ENCODE measurements at regions not wholly inside any gene's neighbourhood (a gene's known extent, or its start where the extent isn't known, plus 50 kb on each side); places are given as distances from the start of the nearest gene placed in this dataset.

DNA sequence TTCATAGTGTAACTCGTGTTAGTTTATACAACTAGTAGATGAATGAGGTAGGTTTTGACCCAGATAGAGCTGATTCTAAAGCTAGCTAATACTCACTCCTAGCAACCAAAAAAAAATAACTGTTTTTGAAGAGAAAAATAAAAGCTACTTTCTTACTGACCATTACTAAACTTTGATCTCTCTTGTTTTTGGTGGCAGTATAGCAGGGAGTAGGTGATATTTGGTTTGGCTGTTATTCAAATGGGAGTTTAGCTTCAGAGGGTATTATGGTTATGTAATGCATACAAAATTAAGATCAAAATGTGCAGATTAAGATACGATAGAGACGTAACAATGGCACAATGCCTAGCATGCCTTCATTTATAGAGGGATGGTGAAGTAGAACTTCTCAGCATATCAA is 1104.5 kb downstream of the PCDH19 start:
- H3K79me2 ChIP-seq (ENCODE audit: insufficient read depth, low read length) = no peaks in the 10 kb centered on the region
- Mint-ChIP-seq H3K9me3 (no peaks in the 10 kb centered on the region), H3K27me3 (ENCODE audit: low read depth in 3 of 3) (no peaks in the 10 kb centered on the region), H3K4me3 (no peak overlapping the region), H3K36me3 (no peaks in the 10 kb centered on the region), H3K27ac (no peak overlapping the region), H3K4me1 (no peaks in the 10 kb centered on the region)
- H4K20me1 ChIP-seq (ENCODE audit: insufficient read depth, low read length) = no peaks in the 10 kb centered on the region
- DNase-seq = no peak
- no CpG with 5 or more reads among the region's 3 CpGs for WGBS (ENCODE audit: insufficient coverage)
- no peaks in the 10 kb centered on the region for H3K4me1 ChIP-seq (ENCODE audit: control insufficient read depth in 1 of 2, insufficient read depth in 2 of 2, low read length in 2 of 2)
- no peak overlapping the region for H3K9ac ChIP-seq (ENCODE audit: insufficient read depth, low read length, poor library complexity, severe bottlenecking)
- H3K27me3 ChIP-seq (ENCODE audit: control insufficient read depth in 2 of 2, insufficient read depth in 2 of 2, low read length in 2 of 2) = no peaks in the 10 kb centered on the region
- no peaks in the 10 kb centered on the region for H3K36me3 ChIP-seq (replicated peaks in 1 of 2; ENCODE audit: control insufficient read depth in 1 of 2, insufficient read depth in 2 of 2, low read length in 2 of 2)
- no peaks in the 10 kb centered on the region for H3K9me3 ChIP-seq (replicated peaks in 1 of 2; ENCODE audit: control insufficient read depth in 1 of 2, insufficient read depth in 1 of 2, low read length in 2 of 2)
- no peak overlapping the region for H3K4me3 ChIP-seq (replicated peaks in 1 of 3; ENCODE audit: low read depth in 2 of 3, low read length in 3 of 3)
- H2AFZ ChIP-seq (ENCODE audit: insufficient read depth, low read depth, low read length, poor library complexity, severe bottlenecking) = no peak overlapping the region
- H3K4me2 ChIP-seq (replicated peaks; ENCODE audit: extremely low read depth, low read length, poor library complexity, severe bottlenecking) = no peak overlapping the region
- intact Hi-C loops (cut with micrococcal nuclease) = no loop called here
- no peak overlapping the region for H3K27ac ChIP-seq (ENCODE audit: low read depth in 1 of 2, low read length in 2 of 2)
- TF ChIP-seq, protein P1, sequence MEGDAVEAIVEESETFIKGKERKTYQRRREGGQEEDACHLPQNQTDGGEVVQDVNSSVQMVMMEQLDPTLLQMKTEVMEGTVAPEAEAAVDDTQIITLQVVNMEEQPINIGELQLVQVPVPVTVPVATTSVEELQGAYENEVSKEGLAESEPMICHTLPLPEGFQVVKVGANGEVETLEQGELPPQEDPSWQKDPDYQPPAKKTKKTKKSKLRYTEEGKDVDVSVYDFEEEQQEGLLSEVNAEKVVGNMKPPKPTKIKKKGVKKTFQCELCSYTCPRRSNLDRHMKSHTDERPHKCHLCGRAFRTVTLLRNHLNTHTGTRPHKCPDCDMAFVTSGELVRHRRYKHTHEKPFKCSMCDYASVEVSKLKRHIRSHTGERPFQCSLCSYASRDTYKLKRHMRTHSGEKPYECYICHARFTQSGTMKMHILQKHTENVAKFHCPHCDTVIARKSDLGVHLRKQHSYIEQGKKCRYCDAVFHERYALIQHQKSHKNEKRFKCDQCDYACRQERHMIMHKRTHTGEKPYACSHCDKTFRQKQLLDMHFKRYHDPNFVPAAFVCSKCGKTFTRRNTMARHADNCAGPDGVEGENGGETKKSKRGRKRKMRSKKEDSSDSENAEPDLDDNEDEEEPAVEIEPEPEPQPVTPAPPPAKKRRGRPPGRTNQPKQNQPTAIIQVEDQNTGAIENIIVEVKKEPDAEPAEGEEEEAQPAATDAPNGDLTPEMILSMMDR (IDR thresholded peaks at IDR 0.05) = no peak

DNA sequence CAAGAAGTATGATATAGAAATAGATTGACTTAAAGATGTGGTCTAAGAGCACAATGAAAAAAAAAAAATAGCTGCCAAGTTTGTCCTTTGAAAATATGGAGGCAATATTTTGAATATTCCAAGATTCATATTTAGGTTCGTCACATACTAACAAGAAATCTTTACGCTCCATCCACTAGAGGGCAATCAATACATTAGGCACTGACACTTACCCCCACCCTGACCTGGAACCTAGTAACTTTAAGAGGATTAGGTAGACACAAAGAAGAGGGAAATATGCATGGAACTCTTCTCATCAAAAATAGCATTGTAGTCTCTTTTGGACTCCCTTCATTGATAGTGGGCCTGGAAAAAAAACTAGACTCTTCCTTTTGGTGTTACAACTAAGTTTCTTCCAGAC is 1108.1 kb downstream of the PCDH19 start:
- Mint-ChIP-seq H3K4me3 (no peak overlapping the region), H3K27me3 (ENCODE audit: low read depth in 3 of 3) (no peaks in the 10 kb centered on the region), H3K27ac (no peak overlapping the region), H3K36me3 (no peaks in the 10 kb centered on the region), H3K9me3 (no peaks in the 10 kb centered on the region), H3K4me1 (no peaks in the 10 kb centered on the region)
- Histone ChIP-seq H3K9me3 (replicated peaks in 1 of 2; ENCODE audit: control insufficient read depth in 1 of 2, insufficient read depth in 1 of 2, low read length in 2 of 2) (no peaks in the 10 kb centered on the region), H3K79me2 (ENCODE audit: insufficient read depth, low read length) (no peaks in the 10 kb centered on the region), H3K9ac (ENCODE audit: insufficient read depth, low read length, poor library complexity, severe bottlenecking) (no peak overlapping the region), H3K4me3 (replicated peaks in 1 of 3; ENCODE audit: low read depth in 2 of 3, low read length in 3 of 3) (no peak overlapping the region), H4K20me1 (ENCODE audit: insufficient read depth, low read length) (no peaks in the 10 kb centered on the region), H3K27me3 (ENCODE audit: control insufficient read depth in 2 of 2, insufficient read depth in 2 of 2, low read length in 2 of 2) (no peaks in the 10 kb centered on the region), H3K4me2 (replicated peaks; ENCODE audit: extremely low read depth, low read length, poor library complexity, severe bottlenecking) (no peak overlapping the region), H3K4me1 (ENCODE audit: control insufficient read depth in 1 of 2, insufficient read depth in 2 of 2, low read length in 2 of 2) (no peaks in the 10 kb centered on the region), H3K36me3 (replicated peaks in 1 of 2; ENCODE audit: control insufficient read depth in 1 of 2, insufficient read depth in 2 of 2, low read length in 2 of 2) (no peaks in the 10 kb centered on the region), H2AFZ (ENCODE audit: insufficient read depth, low read depth, low read length, poor library complexity, severe bottlenecking) (no peak overlapping the region), H3K27ac (ENCODE audit: low read depth in 1 of 2, low read length in 2 of 2) (no peak overlapping the region)
- TF ChIP-seq, protein P1 (IDR thresholded peaks at IDR 0.05) = no peak
- no CpG with 5 or more reads among the region's 2 CpGs for WGBS (ENCODE audit: insufficient coverage)
- no peak for DNase-seq
- intact Hi-C loops (cut with micrococcal nuclease) = no loop called here
